IPS DF 4.7 (cell line): ENCODE measurements at regions not wholly inside any gene's neighbourhood (a gene's known extent, or its start where the extent isn't known, plus 50 kb on each side); places are given as distances from the start of the nearest gene placed in this dataset.
"Not testable (repeated sequence)": the region's sequence is repeated elsewhere in the genome, so short reads cannot be mapped to it uniquely, and the experiment has no call there.

ENCODE experiments used
- DNase-seq: peaks from one replicate; pipeline ENCODE4 v3.0.0-alpha.2; 2013; ENCODE audit warnings: low spot score; ENCODE audit errors: extremely low read depth

- no peak for DNase-seq
These were observed 54.0 kb upstream of the ANKRD28 start for GRCh38 chr3:15851735-15852134.

DNA sequence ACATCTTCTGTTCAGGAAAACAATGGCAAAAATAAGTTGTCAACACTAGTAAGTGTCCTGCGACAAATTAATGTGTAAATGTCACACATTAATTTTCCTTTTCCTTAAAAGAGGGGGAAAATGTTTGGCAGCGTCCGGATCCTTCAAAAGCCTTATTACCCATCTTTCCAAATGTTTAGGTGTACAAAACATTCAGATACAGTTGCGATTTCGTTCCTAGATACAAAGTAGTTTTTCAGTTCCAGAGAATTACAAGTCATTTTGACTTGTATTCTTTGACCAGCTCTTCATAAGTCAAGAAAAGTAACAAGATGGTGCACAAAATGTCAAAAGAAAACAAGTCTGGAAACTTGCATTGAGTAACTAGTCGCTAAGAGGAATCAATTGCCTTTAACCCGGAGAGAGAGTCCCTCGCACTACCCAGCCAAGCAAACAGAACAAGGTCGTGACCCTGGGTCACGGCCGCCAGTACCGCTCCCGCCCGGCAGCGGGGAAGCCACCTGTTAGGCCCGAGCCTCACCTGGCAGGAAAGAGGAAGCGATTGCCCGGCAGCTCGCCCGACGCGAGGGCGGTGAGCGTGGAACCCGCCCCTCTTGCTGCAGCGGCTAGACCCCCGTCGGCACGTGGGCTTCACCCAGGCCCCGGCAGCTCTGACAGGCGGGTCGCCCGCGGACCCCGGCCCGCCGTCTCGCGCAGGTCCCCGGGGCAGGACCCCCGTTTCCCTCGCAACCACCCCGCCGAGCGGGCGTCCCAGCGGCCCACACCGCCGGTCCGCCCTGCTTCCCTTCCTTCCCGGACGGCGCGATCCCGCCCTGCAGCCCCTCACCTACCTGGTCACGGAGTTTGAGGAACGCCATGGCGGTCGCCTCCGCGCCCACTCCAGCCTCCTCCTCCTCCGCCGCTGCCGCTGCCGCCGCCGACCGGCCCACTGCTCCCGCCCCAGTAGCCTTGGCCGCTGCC, 61.0 kb upstream of the ANKRD28 start:
- DNase-seq = no peak

- DNase-seq = no peak
These were observed 61.8 kb upstream of the ANKRD28 start for GRCh38 chr3:15859507-15860013.

DNA sequence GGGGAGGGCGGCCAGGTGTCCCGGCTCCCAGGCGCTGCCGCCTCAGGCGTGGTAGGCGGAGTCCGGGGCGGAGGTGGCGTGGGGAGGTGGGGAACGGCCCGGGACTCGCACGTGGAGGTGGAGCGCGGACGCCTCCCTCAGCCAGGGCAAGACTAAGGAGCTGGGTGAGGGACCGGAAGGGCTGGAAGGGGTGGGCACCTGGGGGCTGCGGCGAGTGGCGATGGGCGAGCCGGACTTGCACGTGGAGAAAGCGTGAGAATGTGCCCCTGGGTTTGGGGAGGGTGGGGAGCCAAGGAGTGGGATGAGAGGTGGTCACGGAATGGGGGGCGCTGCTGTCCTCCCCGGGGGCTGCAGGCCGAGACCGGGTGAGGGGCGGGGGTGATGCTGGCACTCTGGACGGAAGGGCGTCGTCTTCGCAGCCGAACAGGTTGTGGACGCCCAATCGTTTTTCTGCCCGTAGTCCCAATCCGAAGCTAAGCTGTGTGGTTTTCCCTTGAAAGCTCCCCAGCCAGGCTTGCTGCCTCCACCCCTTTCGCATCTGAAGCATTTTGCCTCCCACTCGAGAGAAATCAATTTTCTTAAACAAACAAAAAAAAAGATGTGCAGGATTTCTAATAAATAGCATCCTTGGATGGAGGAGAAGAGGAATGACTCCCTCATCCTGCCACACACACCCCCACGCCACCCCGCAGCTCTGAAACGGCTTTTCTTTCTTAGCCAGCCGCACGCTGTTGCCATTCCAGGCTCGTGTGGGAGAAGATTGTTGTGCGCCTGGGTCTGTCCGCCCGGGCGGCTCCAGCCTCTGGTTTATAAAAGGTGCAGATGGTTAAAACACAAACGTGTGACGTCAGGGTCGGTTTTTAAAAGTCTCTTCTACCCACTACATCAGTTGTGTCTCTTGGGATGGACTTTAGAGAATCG, 62.5 kb upstream of the ANKRD28 start:
- no peak for DNase-seq

- DNase-seq = no peak
These were observed 63.4 kb upstream of the ANKRD28 start for GRCh38 chr3:15861163-15861562.

DNA sequence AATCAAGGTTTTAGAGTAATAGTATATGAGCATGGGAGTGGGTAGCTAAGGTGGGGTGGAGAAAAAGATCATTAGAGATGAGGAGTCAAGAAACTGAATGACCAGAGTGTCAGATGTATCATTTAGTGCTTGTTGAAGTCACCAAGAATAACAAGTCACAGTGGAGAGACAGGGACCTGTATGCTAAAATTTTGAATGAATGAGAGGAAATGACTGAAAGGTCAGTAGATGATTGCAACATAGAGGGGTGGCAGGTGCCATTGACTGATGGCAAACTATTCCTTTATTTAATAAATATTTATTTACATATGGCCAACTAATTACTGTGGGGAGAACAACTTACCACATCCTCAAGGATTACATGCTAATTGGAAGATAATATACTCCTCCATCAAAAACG, 75.0 kb upstream of the ANKRD28 start:
- no peak for DNase-seq

- DNase-seq = no peak
These were observed 75.6 kb upstream of the ANKRD28 start for GRCh38 chr3:15873415-15873814.

GRCh38 chr3:15875016-15875689, 77.4 kb upstream of the ANKRD28 start:
- DNase-seq = no peak

- DNase-seq = no peak
These were observed 78.9 kb upstream of the ANKRD28 start for GRCh38 chr3:15876669-15877068.

DNA sequence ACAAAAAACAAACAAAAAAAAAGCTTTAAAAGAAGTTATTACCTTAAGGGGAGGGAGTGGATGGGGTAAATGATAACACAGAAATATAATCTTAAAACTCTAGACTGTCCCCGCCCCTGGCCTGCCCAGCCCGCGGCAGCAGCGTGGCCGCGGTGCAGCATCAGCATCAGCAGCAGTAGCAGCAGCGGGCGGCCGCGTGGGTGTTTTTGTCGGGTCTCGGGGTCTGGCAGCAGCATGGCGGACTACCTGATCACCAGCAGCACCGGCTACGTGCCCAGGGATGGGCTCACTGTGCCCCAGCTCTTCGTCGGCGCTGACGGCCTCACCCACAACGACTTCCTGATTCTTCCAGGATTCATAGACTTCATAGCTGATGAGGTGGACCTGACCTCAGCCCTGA, 80.0 kb upstream of the ANKRD28 start:
- no peak for DNase-seq

- not testable (repeated sequence) for DNase-seq
These were observed 82.0 kb upstream of the ANKRD28 start for GRCh38 chr3:15879787-15880186.

GRCh38 chr3:15882577-15882976, 84.8 kb upstream of the ANKRD28 start:
- DNase-seq = no peak

- DNase-seq = no peak
These were observed 86.4 kb upstream of the ANKRD28 start for GRCh38 chr3:15884132-15884531.

DNA sequence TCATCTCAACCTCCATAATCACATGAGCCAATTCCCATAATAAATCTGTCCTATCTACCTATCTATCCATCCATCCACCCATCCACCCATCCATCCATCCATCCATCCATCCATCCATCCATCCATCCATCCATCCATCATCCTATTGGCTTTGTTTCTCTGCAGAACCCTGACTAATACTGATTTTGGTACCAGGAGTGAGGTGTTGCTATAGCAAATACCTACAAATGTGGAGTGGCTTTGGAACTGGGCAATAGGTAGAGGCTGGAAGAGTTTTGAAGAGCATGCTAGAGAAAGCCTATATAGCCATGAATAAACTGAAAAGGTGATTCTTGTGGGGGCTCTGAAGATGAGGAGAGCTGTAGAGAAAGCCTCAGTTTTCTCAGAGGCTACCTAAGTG, 88.7 kb upstream of the ANKRD28 start:
- DNase-seq = no peak

DNA sequence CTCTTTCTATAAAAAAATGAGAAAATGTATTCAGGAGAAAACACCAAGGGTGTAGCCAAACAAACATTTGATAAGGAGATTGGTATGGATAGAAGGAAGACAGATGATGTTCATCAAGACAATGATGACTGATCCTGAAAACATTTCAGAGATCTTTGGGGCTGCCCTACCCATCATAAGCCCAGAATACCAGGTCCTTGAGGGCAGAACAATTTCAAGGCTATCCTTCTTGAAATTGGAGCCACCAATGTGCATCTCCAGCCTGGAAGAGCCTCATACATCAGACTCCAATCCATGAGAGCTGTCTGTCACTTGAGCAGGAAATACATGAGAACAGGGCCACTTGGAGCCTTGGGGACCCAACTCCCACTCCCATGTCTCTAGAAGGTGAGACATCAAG, 89.5 kb upstream of the ANKRD28 start:
- DNase-seq = no peak

- DNase-seq = no peak
These were observed 92.2 kb upstream of the ANKRD28 start for GRCh38 chr3:15889936-15890335.

DNA sequence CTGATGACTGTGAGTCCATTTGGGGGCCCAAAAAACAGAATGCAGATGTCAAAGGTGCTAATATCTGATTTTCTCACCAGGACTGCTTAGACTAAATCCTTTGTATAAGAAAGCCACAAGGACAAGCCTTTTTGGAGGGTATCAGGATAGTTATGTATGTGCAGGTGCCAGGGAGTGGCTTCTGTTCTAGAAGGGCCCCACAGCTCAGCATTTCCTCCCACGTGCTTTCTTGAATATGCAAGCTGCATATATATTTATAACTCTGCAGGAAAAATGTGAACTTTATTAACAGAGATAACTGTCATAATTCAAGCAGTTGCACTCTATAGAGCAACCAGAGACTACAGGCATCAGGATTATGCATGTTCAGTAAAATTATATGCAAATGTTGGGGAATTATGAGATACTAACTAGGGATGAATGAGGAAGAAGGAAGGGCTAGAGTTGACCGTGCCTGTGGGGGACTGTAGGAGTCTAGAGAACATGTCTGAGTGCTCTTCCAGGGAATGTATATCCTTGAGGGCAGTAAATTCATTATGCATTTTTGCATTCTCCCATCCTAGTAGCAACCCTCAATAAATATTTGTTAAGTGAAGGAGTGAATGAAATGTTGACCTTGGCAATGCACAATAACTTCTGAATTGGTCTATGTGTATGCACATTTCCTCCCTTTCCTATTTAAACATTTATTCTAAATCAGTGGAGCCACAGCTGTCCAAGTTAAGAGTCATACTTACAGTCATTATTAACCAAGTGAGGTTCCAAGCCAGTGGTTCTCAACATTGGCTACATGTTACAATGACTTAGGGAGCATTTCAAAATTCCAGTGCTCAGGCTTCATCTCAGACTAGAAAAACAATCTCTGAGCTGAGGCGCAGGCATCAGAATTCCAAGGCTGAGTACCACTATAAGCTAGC, 94.8 kb upstream of the ANKRD28 start:
- no peak for DNase-seq

DNA sequence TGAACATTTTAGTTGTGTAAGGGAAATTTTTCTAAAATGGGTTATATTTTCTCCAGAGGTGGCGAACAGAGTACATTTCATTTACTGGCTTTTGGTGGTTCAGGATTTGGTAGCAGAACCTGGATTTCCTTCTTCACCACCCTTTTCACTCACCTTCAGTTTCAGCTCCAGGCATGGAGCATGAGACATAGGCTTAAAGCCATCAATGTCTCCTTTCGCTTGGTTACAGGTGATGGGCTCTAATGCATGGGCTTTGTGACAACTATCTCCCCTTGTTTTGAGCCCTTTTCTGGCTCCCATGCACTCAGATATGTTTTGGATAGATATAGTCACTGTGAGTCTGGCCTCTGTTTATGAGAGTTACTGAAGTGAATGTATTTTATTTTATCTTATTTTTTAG, 96.6 kb upstream of the ANKRD28 start:
- DNase-seq = no peak

GRCh38 chr3:15896500-15896899, 98.7 kb upstream of the ANKRD28 start:
- no peak for DNase-seq

GRCh38 chr3:15899388-15899787, 101.6 kb upstream of the ANKRD28 start:
- DNase-seq = no peak
